ENCODE measurements at regions not wholly inside any gene's neighbourhood (a gene's known extent, or its start where the extent isn't known, plus 50 kb on each side); places are given as distances from the start of the nearest gene placed in this dataset.

DNA sequence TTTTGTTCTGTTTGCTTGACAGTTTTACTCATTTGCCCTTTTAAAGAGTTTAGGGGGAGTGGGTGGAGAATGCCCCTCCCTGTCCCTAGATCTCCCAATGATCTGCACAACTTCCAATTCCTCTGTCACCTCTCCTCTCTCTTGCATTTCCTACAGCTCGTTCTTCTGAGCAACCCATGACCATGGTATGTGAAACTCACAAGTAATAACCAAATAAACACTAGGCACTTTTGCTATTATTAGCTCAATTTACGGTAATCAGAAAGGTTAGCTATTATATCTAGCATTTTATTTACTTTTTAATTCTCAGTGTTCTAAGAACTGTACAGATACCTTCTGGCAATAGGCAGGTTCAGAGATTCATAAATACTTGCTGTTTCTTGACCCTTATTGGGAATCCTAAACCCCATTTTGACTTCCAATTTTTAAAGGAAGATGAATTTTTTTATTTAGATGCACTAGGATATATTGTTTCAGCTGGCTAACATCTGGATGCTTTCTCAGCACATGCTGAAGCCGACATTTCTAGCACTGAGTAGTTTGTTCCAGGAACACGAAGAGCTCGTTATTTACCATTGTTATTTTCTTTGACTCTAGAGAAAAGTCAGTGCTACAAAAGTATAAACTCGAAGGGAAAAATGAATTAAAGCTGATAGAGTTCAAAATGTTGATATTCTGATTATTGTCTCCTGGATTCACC, 194.7 kb upstream of the TLL1 start:
- H3F3A ChIP-seq (ENCODE audit: low read depth) = no peaks in the 10 kb centered on the region
- TF ChIP-seq, protein P1, sequence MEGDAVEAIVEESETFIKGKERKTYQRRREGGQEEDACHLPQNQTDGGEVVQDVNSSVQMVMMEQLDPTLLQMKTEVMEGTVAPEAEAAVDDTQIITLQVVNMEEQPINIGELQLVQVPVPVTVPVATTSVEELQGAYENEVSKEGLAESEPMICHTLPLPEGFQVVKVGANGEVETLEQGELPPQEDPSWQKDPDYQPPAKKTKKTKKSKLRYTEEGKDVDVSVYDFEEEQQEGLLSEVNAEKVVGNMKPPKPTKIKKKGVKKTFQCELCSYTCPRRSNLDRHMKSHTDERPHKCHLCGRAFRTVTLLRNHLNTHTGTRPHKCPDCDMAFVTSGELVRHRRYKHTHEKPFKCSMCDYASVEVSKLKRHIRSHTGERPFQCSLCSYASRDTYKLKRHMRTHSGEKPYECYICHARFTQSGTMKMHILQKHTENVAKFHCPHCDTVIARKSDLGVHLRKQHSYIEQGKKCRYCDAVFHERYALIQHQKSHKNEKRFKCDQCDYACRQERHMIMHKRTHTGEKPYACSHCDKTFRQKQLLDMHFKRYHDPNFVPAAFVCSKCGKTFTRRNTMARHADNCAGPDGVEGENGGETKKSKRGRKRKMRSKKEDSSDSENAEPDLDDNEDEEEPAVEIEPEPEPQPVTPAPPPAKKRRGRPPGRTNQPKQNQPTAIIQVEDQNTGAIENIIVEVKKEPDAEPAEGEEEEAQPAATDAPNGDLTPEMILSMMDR (conservative IDR thresholded peaks at IDR 0.05; ENCODE audit: low read length) = no peak
- TF ChIP-seq EZH2phosphoT487 (IDR thresholded peaks at IDR 0.05; ENCODE audit: borderline replicate concordance) = no peak
- H3K9ac ChIP-seq (ENCODE audit: low read depth, low read length, poor library complexity, severe bottlenecking) = no peak overlapping the region
- H3K9me2 ChIP-seq (replicated peaks; ENCODE audit: low read depth, low read length) = no peaks in the 10 kb centered on the region
- H3K79me2 ChIP-seq (ENCODE audit: insufficient read depth, low read length) = no peaks in the 10 kb centered on the region
- H3K4me1 ChIP-seq (ENCODE audit: insufficient read depth, low read length, poor library complexity, severe bottlenecking) = no peaks in the 10 kb centered on the region
- H3K4me2 ChIP-seq (ENCODE audit: low read depth, low read length, poor library complexity, severe bottlenecking) = no peak overlapping the region
- H3K36me3 ChIP-seq (ENCODE audit: insufficient read depth, low read length) = no peaks in the 10 kb centered on the region
- no peak overlapping the region for H3K4me3 ChIP-seq (ENCODE audit: low read length, poor library complexity, severe bottlenecking)
- no peaks in the 10 kb centered on the region for H3K9me3 ChIP-seq (ENCODE audit: insufficient read depth, low read depth, low read length)
- H4K20me1 ChIP-seq (ENCODE audit: insufficient read depth, low read length, poor library complexity, severe bottlenecking) = no peaks in the 10 kb centered on the region
- no peak overlapping the region for H2AFZ ChIP-seq (ENCODE audit: low read length)
- H3K27me3 ChIP-seq (ENCODE audit: insufficient read depth, low read length, poor library complexity, severe bottlenecking) = no peaks in the 10 kb centered on the region

- Histone ChIP-seq H2AFZ (ENCODE audit: low read length) (no peak overlapping the region), H3K27me3 (ENCODE audit: insufficient read depth, low read length, poor library complexity, severe bottlenecking) (no peaks in the 10 kb centered on the region), H3K36me3 (ENCODE audit: insufficient read depth, low read length) (no peaks in the 10 kb centered on the region), H3F3A (ENCODE audit: low read depth) (no peaks in the 10 kb centered on the region), H3K9me2 (replicated peaks; ENCODE audit: low read depth, low read length) (no peaks in the 10 kb centered on the region), H3K4me1 (ENCODE audit: insufficient read depth, low read length, poor library complexity, severe bottlenecking) (no peaks in the 10 kb centered on the region), H3K9me3 (ENCODE audit: insufficient read depth, low read depth, low read length) (no peaks in the 10 kb centered on the region), H3K4me2 (ENCODE audit: low read depth, low read length, poor library complexity, severe bottlenecking) (no peak overlapping the region), H4K20me1 (ENCODE audit: insufficient read depth, low read length, poor library complexity, severe bottlenecking) (no peaks in the 10 kb centered on the region), H3K4me3 (ENCODE audit: low read length, poor library complexity, severe bottlenecking) (no peak overlapping the region), H3K9ac (ENCODE audit: low read depth, low read length, poor library complexity, severe bottlenecking) (no peak overlapping the region), H3K79me2 (ENCODE audit: insufficient read depth, low read length) (no peaks in the 10 kb centered on the region)
- TF ChIP-seq, protein P1 (conservative IDR thresholded peaks at IDR 0.05; ENCODE audit: low read length) = no peak
- TF ChIP-seq EZH2phosphoT487 (IDR thresholded peaks at IDR 0.05; ENCODE audit: borderline replicate concordance) = no peak
These were observed 194.1 kb upstream of the TLL1 start for GRCh38 chr4:165678936-165679325.

- no peaks in the 10 kb centered on the region for H3K9me3 ChIP-seq (ENCODE audit: insufficient read depth, low read depth, low read length)
- H3K9me2 ChIP-seq (replicated peaks; ENCODE audit: low read depth, low read length) = no peaks in the 10 kb centered on the region
- H3K4me1 ChIP-seq (ENCODE audit: insufficient read depth, low read length, poor library complexity, severe bottlenecking) = no peaks in the 10 kb centered on the region
- no peak for TF ChIP-seq EZH2phosphoT487 (IDR thresholded peaks at IDR 0.05; ENCODE audit: borderline replicate concordance)
- TF ChIP-seq, protein P1 (conservative IDR thresholded peaks at IDR 0.05; ENCODE audit: low read length) = no peak
- no peaks in the 10 kb centered on the region for H3F3A ChIP-seq (ENCODE audit: low read depth)
- no peaks in the 10 kb centered on the region for H3K36me3 ChIP-seq (ENCODE audit: insufficient read depth, low read length)
- H2AFZ ChIP-seq (ENCODE audit: low read length) = no peak overlapping the region
- no peaks in the 10 kb centered on the region for H3K27me3 ChIP-seq (ENCODE audit: insufficient read depth, low read length, poor library complexity, severe bottlenecking)
- H3K4me2 ChIP-seq (ENCODE audit: low read depth, low read length, poor library complexity, severe bottlenecking) = no peak overlapping the region
- no peak overlapping the region for H3K9ac ChIP-seq (ENCODE audit: low read depth, low read length, poor library complexity, severe bottlenecking)
- no peaks in the 10 kb centered on the region for H4K20me1 ChIP-seq (ENCODE audit: insufficient read depth, low read length, poor library complexity, severe bottlenecking)
- no peak overlapping the region for H3K4me3 ChIP-seq (ENCODE audit: low read length, poor library complexity, severe bottlenecking)
- no peaks in the 10 kb centered on the region for H3K79me2 ChIP-seq (ENCODE audit: insufficient read depth, low read length)
These were observed 192.2 kb upstream of the TLL1 start for GRCh38 chr4:165680821-165681220.
